WTC11 (cell line): ENCODE measurements at regions not wholly inside any gene's neighbourhood (a gene's known extent, or its start where the extent isn't known, plus 50 kb on each side); places are given as distances from the start of the nearest gene placed in this dataset.

Experiments used
- ATAC-seq: fragments of 200-7000 bp; cut with Tn5 transposase; 2 replicates; pipeline ENCODE4 v1.10.0; 2021; ENCODE audit warnings: mild to moderate bottlenecking, moderate library complexity
- CTCF ChIA-PET: fragments of 300-600 bp; sonication (Branson Sonifier 250); formaldehyde crosslinking; loops from one replicate; lab custom pipeline; 2021; ENCODE audit warnings: antibody characterized with exemption; lab: Charles Lee
- POLR2A ChIA-PET: fragments of 350-600 bp; sonication (Branson Sonifier 250); formaldehyde crosslinking; loops from one replicate; lab custom pipeline; 2021; ENCODE audit warnings: antibody characterized with exemption; lab: Charles Lee
- DNase-seq: peaks from one replicate; pipeline ENCODE4 v3.0.0; 2021; ENCODE audit warnings: low spot score
- H3K27ac Mint-ChIP-seq: 2 replicates; pipeline ENCODE4 v1.8.0; 2021; ENCODE audit warnings: mixed read lengths
- H3K27me3 Mint-ChIP-seq: 2 replicates; pipeline ENCODE4 v1.8.0; 2021; ENCODE audit warnings: low read depth, mild to moderate bottlenecking, moderate library complexity, mixed read lengths
- H3K36me3 Mint-ChIP-seq: 2 replicates; pipeline ENCODE4 v1.8.0; 2021; ENCODE audit warnings: mixed read lengths
- H3K4me1 Mint-ChIP-seq: 2 replicates; pipeline ENCODE4 v1.8.0; 2022; ENCODE audit warnings: mixed read lengths
- H3K4me3 Mint-ChIP-seq: 2 replicates; pipeline ENCODE4 v1.8.0; 2021; ENCODE audit warnings: mild to moderate bottlenecking, moderate library complexity, mixed read lengths
- H3K9me3 Mint-ChIP-seq: 2 replicates; pipeline ENCODE4 v1.8.0; 2021; ENCODE audit warnings: mixed read lengths
- FOXP1 ChIP-seq: sonication (generic); formaldehyde crosslinking; IDR thresholded peaks from 2 replicates; pipeline ENCODE4 v1.8.0; 2022; ENCODE audit warnings: missing genetic modification reagents, mild to moderate bottlenecking, moderate library complexity, borderline replicate concordance
- HMGA2 ChIP-seq: fragments of 250-450 bp; sonication (Bioruptor Pico); IDR thresholded peaks from 2 replicates; pipeline ENCODE4 v1.4.0; 2021; ENCODE audit warnings: mild to moderate bottlenecking, moderate library complexity
- KAT7 ChIP-seq: sonication (generic); formaldehyde crosslinking; IDR thresholded peaks from 2 replicates; pipeline ENCODE4 v1.8.1; 2023; ENCODE audit warnings: missing genetic modification reagents, mild to moderate bottlenecking, borderline replicate concordance
- MXD4 ChIP-seq: fragments of 250-450 bp; sonication (Bioruptor Pico); IDR thresholded peaks from 2 replicates; pipeline ENCODE4 v1.8.0; 2021; ENCODE audit warnings: mild to moderate bottlenecking, moderate library complexity, borderline replicate concordance
- NFATC4 ChIP-seq: fragments of 250-450 bp; sonication (Bioruptor Pico); IDR thresholded peaks from 2 replicates; pipeline ENCODE4 v1.9.0; 2021; ENCODE audit warnings: mild to moderate bottlenecking
- NR1H2 ChIP-seq: sonication (generic); formaldehyde crosslinking; IDR thresholded peaks from 2 replicates; pipeline ENCODE4 v1.9.0; 2021; ENCODE audit warnings: mild to moderate bottlenecking, moderate library complexity, missing genetic modification reagents
- SP1 ChIP-seq: sonication (generic); formaldehyde crosslinking; conservative IDR thresholded peaks from 2 replicates; pipeline ENCODE4 v1.8.1; 2022; ENCODE audit warnings: missing genetic modification reagents
- TEAD1 ChIP-seq: sonication (generic); formaldehyde crosslinking; IDR thresholded peaks from 2 replicates; pipeline ENCODE4 v1.8.0; 2022; ENCODE audit warnings: mild to moderate bottlenecking, missing genetic modification reagents
- ZBTB21 ChIP-seq: sonication (generic); formaldehyde crosslinking; IDR thresholded peaks from 2 replicates; pipeline ENCODE4 v1.8.1; 2023; ENCODE audit warnings: mild to moderate bottlenecking, missing genetic modification reagents, borderline replicate concordance
- ZNF232 ChIP-seq: sonication (generic); formaldehyde crosslinking; IDR thresholded peaks from 2 replicates; pipeline ENCODE4 v1.8.0; 2022; ENCODE audit warnings: mild to moderate bottlenecking, missing genetic modification reagents
- ZNF317 ChIP-seq: sonication (generic); formaldehyde crosslinking; IDR thresholded peaks from 2 replicates; pipeline ENCODE4 v1.8.1; 2023; ENCODE audit warnings: low read depth, mild to moderate bottlenecking, moderate library complexity, missing genetic modification reagents, borderline replicate concordance
- ZNF396 ChIP-seq: fragments of 250-450 bp; sonication (Bioruptor Pico); IDR thresholded peaks from 2 replicates; pipeline ENCODE4 v1.8.0; 2021; ENCODE audit warnings: mild to moderate bottlenecking, moderate library complexity, borderline replicate concordance
- TF ChIP-seq, protein P1 (sequence below): sonication (generic); formaldehyde crosslinking; IDR thresholded peaks from 2 replicates; pipeline ENCODE4 v1.8.1; 2023; ENCODE audit warnings: mild to moderate bottlenecking, moderate library complexity, missing genetic modification reagents
- TF ChIP-seq, protein P2 (sequence below): sonication (generic); formaldehyde crosslinking; IDR thresholded peaks from 2 replicates; pipeline ENCODE4 v1.8.0; 2022; ENCODE audit warnings: mild to moderate bottlenecking, missing genetic modification reagents
- TF ChIP-seq, protein P3 (sequence below): sonication (generic); formaldehyde crosslinking; conservative IDR thresholded peaks from 2 replicates; pipeline ENCODE4 v1.8.1; 2023; ENCODE audit warnings: mild to moderate bottlenecking, low read depth, missing genetic modification reagents, moderate library complexity
- TF ChIP-seq, protein P4 (sequence below): sonication (generic); formaldehyde crosslinking; IDR thresholded peaks from 2 replicates; pipeline ENCODE4 v1.8.1; 2023; ENCODE audit warnings: mild to moderate bottlenecking, missing genetic modification reagents, moderate library complexity
- TF ChIP-seq, protein P5 (sequence below): fragments of 250-450 bp; sonication (Bioruptor Pico); IDR thresholded peaks from 2 replicates; pipeline ENCODE4 v1.9.0; 2021; ENCODE audit warnings: mild to moderate bottlenecking
- TF ChIP-seq, protein P6 (sequence below): fragments of 250-450 bp; sonication (Bioruptor Pico); IDR thresholded peaks from 2 replicates; pipeline ENCODE4 v1.9.0; 2021; ENCODE audit warnings: moderate library complexity, mild to moderate bottlenecking, inconsistent platforms, borderline replicate concordance

DNA sequence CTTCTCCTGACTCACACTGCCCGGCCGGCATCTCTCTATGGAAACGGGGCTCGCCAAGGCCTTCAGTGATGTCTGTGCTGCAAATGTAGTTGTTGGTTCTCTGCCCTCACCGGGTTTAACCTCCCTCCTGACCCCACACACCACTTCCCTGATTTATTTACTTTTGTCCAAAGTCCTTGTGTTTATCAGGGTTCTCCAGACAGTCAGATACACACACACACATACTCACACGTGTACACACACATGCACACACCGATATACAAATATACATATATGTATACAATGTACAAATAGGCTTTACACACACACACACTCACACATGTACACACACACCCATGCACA lies 647.0 kb downstream of the BRD1 start:
- H3K4me3 Mint-ChIP-seq, result no peak overlapping the region
- no peaks in the 10 kb centered on the region for H3K27me3 Mint-ChIP-seq
- POLR2A ChIA-PET, result no interaction called here
- no peaks in the 10 kb centered on the region for H3K36me3 Mint-ChIP-seq
- DNase-seq, result no peak
- H3K9me3 Mint-ChIP-seq, result peaks cover 6% of the 10 kb centered on the region
- TF ChIP-seq ZNF317 (CRISPR knock-in tag) (no peak), ZBTB21 (CRISPR knock-in tag) (no peak), FOXP1 (CRISPR knock-in tag) (no peak)
- TF ChIP-seq, all 79 proteins: peak for 0
- Mint-ChIP-seq H3K4me1 (no peaks in the 10 kb centered on the region), H3K27ac (no peak overlapping the region)
- no peak for ATAC-seq
- CTCF ChIA-PET, result no interaction called here

DNA sequence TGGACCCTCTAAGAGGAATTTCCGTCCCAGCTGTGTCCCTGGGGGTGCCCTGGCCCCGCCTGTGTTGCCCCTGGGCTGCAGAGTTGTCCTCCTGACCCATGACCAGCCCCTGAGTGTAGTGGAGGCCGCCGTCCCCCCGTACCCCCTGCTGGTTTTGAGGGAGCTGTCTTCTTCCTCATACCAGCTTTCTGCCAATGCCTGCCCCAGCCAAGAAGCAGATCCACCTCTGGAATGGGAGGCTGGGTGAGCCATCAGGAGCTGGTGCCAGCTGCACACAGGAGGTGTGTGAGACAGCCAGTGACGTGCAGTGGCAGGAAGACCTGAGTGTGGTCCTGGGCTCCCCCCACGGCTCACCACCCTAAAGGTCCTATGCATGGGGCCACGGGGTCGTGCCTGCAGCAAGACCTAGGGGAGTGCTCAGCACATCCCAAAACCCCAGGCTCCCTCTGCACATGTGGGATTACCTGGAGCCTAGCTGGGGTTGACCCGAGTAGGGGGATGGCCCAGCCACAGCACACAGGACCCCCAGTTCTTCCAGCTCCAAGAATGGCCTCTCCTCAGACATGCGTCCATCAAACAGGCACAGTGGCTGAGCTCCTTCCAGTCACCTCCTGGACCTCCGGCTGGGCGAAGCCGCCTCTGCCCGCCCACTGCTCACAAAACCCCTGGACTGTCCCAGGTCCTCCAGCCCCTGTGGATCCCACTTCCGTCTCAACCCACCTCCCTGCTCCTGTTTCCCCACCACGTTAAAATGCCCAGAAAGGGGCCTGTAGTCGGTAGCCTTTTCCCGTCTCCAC lies 647.6 kb downstream of the BRD1 start:
- H3K4me3 Mint-ChIP-seq, result no peak overlapping the region
- H3K27ac Mint-ChIP-seq, result no peak overlapping the region
- TF ChIP-seq, protein P1, sequence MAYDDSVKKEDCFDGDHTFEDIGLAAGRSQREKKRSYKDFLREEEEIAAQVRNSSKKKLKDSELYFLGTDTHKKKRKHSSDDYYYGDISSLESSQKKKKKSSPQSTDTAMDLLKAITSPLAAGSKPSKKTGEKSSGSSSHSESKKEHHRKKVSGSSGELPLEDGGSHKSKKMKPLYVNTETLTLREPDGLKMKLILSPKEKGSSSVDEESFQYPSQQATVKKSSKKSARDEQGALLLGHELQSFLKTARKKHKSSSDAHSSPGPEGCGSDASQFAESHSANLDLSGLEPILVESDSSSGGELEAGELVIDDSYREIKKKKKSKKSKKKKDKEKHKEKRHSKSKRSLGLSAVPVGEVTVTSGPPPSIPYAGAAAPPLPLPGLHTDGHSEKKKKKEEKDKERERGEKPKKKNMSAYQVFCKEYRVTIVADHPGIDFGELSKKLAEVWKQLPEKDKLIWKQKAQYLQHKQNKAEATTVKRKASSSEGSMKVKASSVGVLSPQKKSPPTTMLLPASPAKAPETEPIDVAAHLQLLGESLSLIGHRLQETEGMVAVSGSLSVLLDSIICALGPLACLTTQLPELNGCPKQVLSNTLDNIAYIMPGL (CRISPR knock-in tag), result no peak
- TF ChIP-seq NFATC4, result no peak
- TF ChIP-seq, protein P2, sequence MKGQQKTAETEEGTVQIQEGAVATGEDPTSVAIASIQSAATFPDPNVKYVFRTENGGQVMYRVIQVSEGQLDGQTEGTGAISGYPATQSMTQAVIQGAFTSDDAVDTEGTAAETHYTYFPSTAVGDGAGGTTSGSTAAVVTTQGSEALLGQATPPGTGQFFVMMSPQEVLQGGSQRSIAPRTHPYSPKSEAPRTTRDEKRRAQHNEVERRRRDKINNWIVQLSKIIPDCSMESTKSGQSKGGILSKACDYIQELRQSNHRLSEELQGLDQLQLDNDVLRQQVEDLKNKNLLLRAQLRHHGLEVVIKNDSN (CRISPR knock-in tag), result no peak
- TF ChIP-seq, protein P3, sequence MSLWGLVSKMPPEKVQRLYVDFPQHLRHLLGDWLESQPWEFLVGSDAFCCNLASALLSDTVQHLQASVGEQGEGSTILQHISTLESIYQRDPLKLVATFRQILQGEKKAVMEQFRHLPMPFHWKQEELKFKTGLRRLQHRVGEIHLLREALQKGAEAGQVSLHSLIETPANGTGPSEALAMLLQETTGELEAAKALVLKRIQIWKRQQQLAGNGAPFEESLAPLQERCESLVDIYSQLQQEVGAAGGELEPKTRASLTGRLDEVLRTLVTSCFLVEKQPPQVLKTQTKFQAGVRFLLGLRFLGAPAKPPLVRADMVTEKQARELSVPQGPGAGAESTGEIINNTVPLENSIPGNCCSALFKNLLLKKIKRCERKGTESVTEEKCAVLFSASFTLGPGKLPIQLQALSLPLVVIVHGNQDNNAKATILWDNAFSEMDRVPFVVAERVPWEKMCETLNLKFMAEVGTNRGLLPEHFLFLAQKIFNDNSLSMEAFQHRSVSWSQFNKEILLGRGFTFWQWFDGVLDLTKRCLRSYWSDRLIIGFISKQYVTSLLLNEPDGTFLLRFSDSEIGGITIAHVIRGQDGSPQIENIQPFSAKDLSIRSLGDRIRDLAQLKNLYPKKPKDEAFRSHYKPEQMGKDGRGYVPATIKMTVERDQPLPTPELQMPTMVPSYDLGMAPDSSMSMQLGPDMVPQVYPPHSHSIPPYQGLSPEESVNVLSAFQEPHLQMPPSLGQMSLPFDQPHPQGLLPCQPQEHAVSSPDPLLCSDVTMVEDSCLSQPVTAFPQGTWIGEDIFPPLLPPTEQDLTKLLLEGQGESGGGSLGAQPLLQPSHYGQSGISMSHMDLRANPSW (CRISPR knock-in tag), result no peak
- TF ChIP-seq, all 79 proteins: peak for 0
- H3K9me3 Mint-ChIP-seq, result peaks cover 8% of the 10 kb centered on the region
- H3K36me3 Mint-ChIP-seq, result no peaks in the 10 kb centered on the region
- ATAC-seq (no peak), DNase-seq (no peak)
- no peaks in the 10 kb centered on the region for H3K4me1 Mint-ChIP-seq
- ChIA-PET CTCF (no interaction called here), POLR2A (no interaction called here)
- H3K27me3 Mint-ChIP-seq, result no peaks in the 10 kb centered on the region

DNA sequence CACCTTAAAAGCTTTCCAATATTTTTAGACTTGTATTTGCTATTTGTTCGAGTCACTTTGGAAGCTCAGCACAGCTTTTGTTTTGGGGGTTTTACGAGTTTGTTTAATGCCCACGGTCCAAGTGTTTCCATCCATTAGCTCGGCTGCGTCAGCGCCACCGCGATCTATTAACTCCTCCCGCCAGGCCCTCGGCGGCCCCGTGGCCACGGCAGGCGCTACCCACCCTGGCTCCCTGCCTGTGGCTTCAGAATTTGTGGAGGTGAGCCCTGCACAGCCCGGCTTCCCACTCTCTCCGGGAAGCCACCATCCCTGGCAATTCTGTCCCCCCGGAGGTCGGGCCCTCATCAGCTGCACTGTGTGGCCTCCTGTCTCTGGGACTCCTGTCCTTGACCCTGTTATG lies 648.5 kb downstream of the BRD1 start:
- ChIA-PET POLR2A (interaction anchor here (0.8 kb wide), 1 partner anchor 48 kb away, joined by 3 read pairs; no protein-coding TSS in a partner anchor), CTCF (interaction anchor here (1.2 kb wide), 1 partner anchor 126 kb away, joined by 4 read pairs; no protein-coding TSS in a partner anchor)
- no peak overlapping the region for H3K4me3 Mint-ChIP-seq
- no peaks in the 10 kb centered on the region for H3K4me1 Mint-ChIP-seq
- H3K27ac Mint-ChIP-seq, result no peak overlapping the region
- no peak for ATAC-seq
- H3K27me3 Mint-ChIP-seq, result no peaks in the 10 kb centered on the region
- H3K36me3 Mint-ChIP-seq, result no peaks in the 10 kb centered on the region
- peaks cover 8% of the 10 kb centered on the region for H3K9me3 Mint-ChIP-seq
- DNase-seq, result no peak
- no peak for TF ChIP-seq HMGA2 (CRISPR knock-in tag)
- TF ChIP-seq, protein P4, sequence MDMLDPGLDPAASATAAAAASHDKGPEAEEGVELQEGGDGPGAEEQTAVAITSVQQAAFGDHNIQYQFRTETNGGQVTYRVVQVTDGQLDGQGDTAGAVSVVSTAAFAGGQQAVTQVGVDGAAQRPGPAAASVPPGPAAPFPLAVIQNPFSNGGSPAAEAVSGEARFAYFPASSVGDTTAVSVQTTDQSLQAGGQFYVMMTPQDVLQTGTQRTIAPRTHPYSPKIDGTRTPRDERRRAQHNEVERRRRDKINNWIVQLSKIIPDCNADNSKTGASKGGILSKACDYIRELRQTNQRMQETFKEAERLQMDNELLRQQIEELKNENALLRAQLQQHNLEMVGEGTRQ, result no peak
- TF ChIP-seq, protein P5, sequence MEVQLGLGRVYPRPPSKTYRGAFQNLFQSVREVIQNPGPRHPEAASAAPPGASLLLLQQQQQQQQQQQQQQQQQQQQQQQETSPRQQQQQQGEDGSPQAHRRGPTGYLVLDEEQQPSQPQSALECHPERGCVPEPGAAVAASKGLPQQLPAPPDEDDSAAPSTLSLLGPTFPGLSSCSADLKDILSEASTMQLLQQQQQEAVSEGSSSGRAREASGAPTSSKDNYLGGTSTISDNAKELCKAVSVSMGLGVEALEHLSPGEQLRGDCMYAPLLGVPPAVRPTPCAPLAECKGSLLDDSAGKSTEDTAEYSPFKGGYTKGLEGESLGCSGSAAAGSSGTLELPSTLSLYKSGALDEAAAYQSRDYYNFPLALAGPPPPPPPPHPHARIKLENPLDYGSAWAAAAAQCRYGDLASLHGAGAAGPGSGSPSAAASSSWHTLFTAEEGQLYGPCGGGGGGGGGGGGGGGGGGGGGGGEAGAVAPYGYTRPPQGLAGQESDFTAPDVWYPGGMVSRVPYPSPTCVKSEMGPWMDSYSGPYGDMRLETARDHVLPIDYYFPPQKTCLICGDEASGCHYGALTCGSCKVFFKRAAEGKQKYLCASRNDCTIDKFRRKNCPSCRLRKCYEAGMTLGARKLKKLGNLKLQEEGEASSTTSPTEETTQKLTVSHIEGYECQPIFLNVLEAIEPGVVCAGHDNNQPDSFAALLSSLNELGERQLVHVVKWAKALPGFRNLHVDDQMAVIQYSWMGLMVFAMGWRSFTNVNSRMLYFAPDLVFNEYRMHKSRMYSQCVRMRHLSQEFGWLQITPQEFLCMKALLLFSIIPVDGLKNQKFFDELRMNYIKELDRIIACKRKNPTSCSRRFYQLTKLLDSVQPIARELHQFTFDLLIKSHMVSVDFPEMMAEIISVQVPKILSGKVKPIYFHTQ (CRISPR knock-in tag), result no peak
- TF ChIP-seq, protein P6, sequence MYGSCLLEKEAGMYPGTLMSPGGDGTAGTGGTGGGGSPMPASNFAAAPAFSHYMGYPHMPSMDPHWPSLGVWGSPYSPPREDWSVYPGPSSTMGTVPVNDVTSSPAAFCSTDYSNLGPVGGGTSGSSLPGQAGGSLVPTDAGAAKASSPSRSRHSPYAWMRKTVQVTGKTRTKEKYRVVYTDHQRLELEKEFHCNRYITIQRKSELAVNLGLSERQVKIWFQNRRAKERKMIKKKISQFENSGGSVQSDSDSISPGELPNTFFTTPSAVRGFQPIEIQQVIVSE, result no peak
- TF ChIP-seq, protein P3 (CRISPR knock-in tag), result no peak
- TF ChIP-seq KAT7 (CRISPR knock-in tag), result no peak
- TF ChIP-seq NR1H2 (CRISPR knock-in tag), result no peak
- no peak for TF ChIP-seq SP1
- TF ChIP-seq ZNF232 (CRISPR knock-in tag), result no peak
- no peak for TF ChIP-seq MXD4 (CRISPR knock-in tag)
- TF ChIP-seq TEAD1 (CRISPR knock-in tag), result no peak
- no peak for TF ChIP-seq ZNF396 (CRISPR knock-in tag)
